Activated T-cell treated with anti-CD3 and anti-CD28 coated beads, Interleukin-2, amount 50 U/mL, for 4 hours (primary cell): ENCODE measurements at regions not wholly inside any gene's neighbourhood (a gene's known extent, or its start where the extent isn't known, plus 50 kb on each side); places are given as distances from the start of the nearest gene placed in this dataset.
"Not testable (repeated sequence)": the region's sequence is repeated elsewhere in the genome, so short reads cannot be mapped to it uniquely, and the experiment has no call there.

Source experiments
- ATAC-seq, 2 donors: fragments of 200-7000 bp; cut with Tn5 transposase; one replicate each; pipeline ENCODE4 v1.10.0; 2021
- DNase-seq: peaks from one replicate; pipeline ENCODE4 v3.0.0-alpha.2; 2020
- H3K27me3 Mint-ChIP-seq: one replicate; pipeline ENCODE4 v1.8.0; 2021; ENCODE audit warnings: low read depth, mixed read lengths
- H3K36me3 Mint-ChIP-seq: one replicate; pipeline ENCODE4 v1.8.0; 2022; ENCODE audit warnings: mixed read lengths; ENCODE audit not compliant: insufficient read depth
- H3K4me1 Mint-ChIP-seq: one replicate; pipeline ENCODE4 v1.8.0; 2021; ENCODE audit warnings: low read depth, mixed read lengths
- H3K4me3 Mint-ChIP-seq: one replicate; pipeline ENCODE4 v1.8.0; 2021; ENCODE audit warnings: mild to moderate bottlenecking, moderate library complexity, mixed read lengths
- H3K9me3 Mint-ChIP-seq: one replicate; pipeline ENCODE4 v1.8.0; 2021; ENCODE audit warnings: mixed read lengths

GRCh38 chr3:166029507-166029906 is 192.3 kb upstream of the BCHE start:
- H3K4me1 Mint-ChIP-seq = no peaks in the 10 kb centered on the region
- ATAC-seq = no peak
- no peaks in the 10 kb centered on the region for H3K27me3 Mint-ChIP-seq
- peaks cover 7% of the 10 kb centered on the region for H3K9me3 Mint-ChIP-seq
- no peaks in the 10 kb centered on the region for H3K36me3 Mint-ChIP-seq
- no peak overlapping the region for H3K4me3 Mint-ChIP-seq
- no peak for DNase-seq

DNA sequence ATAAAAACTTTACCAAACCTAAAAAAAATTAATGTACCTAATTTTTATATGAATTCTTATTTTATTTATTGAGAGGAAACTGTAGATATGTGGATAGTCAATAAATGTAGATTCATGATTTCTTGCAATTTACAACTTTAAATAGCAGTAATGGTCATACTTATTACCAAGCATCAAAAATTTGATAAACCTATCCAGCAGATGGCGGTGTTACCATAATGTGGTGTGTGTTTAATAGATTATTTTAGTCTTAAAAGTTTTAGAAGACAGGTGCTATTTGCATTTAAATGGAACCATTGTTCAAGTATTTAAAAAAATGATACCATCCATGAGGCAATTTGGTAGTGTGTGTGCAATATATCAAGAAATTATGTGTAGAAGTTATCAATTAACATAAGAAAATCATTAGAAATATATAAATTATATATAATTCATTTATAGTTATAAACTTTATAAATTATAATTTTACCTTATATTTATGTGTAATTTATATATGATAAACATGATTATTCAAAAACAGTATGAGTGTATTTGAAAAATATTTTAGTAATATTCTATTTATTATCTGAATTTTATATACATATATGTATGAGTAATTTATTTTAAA is 176.0 kb upstream of the BCHE start:
- Mint-ChIP-seq H3K4me1 (no peaks in the 10 kb centered on the region), H3K36me3 (no peaks in the 10 kb centered on the region), H3K9me3 (peaks cover 15% of the 10 kb centered on the region), H3K4me3 (no peak overlapping the region), H3K27me3 (no peaks in the 10 kb centered on the region)
- DNase-seq (no peak), ATAC-seq (no peak)

- Mint-ChIP-seq H3K36me3 (no peaks in the 10 kb centered on the region), H3K4me3 (no peak overlapping the region), H3K27me3 (no peaks in the 10 kb centered on the region), H3K4me1 (no peaks in the 10 kb centered on the region), H3K9me3 (peaks cover 12% of the 10 kb centered on the region)
- DNase-seq (no peak), ATAC-seq (no peak)
Observed at GRCh38 chr3:166011771-166012170, 174.5 kb upstream of the BCHE start.

- H3K9me3 Mint-ChIP-seq = peaks cover 18% of the 10 kb centered on the region
- H3K4me3 Mint-ChIP-seq = no peak overlapping the region
- no peak for DNase-seq
- H3K4me1 Mint-ChIP-seq = no peaks in the 10 kb centered on the region
- H3K36me3 Mint-ChIP-seq = no peaks in the 10 kb centered on the region
- H3K27me3 Mint-ChIP-seq = no peaks in the 10 kb centered on the region
- no peak for ATAC-seq
Observed at GRCh38 chr3:166005126-166005525, 167.9 kb upstream of the BCHE start.

GRCh38 chr3:165994293-165994692 is 157.1 kb upstream of the BCHE start:
- Mint-ChIP-seq H3K36me3 (no peaks in the 10 kb centered on the region), H3K27me3 (no peaks in the 10 kb centered on the region), H3K4me3 (no peak overlapping the region), H3K4me1 (no peaks in the 10 kb centered on the region), H3K9me3 (no peaks in the 10 kb centered on the region)
- DNase-seq (no peak), ATAC-seq (no peak)

- DNase-seq (no peak), ATAC-seq (no peak)
- H3K9me3 Mint-ChIP-seq = no peaks in the 10 kb centered on the region
- H3K4me1 Mint-ChIP-seq = no peaks in the 10 kb centered on the region
- no peaks in the 10 kb centered on the region for H3K27me3 Mint-ChIP-seq
- H3K36me3 Mint-ChIP-seq = no peaks in the 10 kb centered on the region
- H3K4me3 Mint-ChIP-seq = no peak overlapping the region
Observed at GRCh38 chr3:165984589-165984988, 147.4 kb upstream of the BCHE start.

DNA sequence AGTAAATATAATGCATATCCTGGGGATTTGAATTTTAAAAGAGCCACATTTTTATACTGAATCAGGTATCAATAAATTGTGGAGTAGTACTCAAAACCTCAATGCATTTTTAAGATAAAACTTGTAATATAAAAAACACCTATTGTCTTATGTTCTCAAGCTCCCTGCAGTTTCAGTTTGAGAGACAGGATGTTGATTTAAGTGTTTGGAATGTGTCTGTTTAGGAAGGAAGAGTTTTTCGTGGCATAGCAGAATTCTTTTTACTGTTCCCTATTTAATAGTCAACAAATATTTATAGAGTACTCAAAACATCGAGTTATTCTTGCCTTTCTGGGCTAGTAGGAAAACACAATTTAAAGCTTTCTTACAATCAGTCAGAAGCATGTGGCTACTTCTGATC is 146.1 kb upstream of the BCHE start:
- H3K4me1 Mint-ChIP-seq = no peaks in the 10 kb centered on the region
- DNase-seq = no peak
- no peak overlapping the region for H3K4me3 Mint-ChIP-seq
- no peak for ATAC-seq
- H3K9me3 Mint-ChIP-seq = peaks cover 4% of the 10 kb centered on the region
- H3K27me3 Mint-ChIP-seq = no peaks in the 10 kb centered on the region
- no peaks in the 10 kb centered on the region for H3K36me3 Mint-ChIP-seq

DNA sequence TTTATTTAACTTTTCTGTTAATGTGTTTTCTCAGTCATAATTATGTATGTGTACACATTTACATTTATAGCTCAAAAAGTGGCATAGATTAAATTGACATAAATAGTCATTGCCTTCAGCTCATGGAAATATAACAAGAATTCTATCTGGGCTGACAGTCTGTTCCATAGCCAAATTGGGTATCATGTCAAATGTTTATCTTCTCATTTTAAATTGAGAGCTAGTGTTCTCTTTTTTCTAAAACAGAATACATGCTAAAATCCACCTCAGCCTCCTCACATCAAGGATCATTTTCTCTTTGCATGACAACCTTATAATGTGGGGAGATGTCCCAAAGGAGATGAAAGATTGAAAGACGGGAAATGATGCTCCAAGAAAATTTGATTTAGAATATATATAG is 144.1 kb upstream of the BCHE start:
- Mint-ChIP-seq H3K4me3 (no peak overlapping the region), H3K36me3 (no peaks in the 10 kb centered on the region), H3K27me3 (no peaks in the 10 kb centered on the region), H3K9me3 (peaks cover 7% of the 10 kb centered on the region), H3K4me1 (no peaks in the 10 kb centered on the region)
- DNase-seq (no peak), ATAC-seq (no peak)

- H3K4me1 Mint-ChIP-seq, H3K36me3 Mint-ChIP-seq, H3K9me3 Mint-ChIP-seq, DNase-seq, ATAC-seq, H3K27me3 Mint-ChIP-seq, H3K4me3 Mint-ChIP-seq: not testable (repeated sequence)
Observed at GRCh38 chr3:165960825-165961224, 123.6 kb upstream of the BCHE start.

- Mint-ChIP-seq H3K4me1 (no peaks in the 10 kb centered on the region), H3K36me3 (no peaks in the 10 kb centered on the region)
Observed at GRCh38 chr3:165954171-165954570, 116.9 kb upstream of the BCHE start.

DNA sequence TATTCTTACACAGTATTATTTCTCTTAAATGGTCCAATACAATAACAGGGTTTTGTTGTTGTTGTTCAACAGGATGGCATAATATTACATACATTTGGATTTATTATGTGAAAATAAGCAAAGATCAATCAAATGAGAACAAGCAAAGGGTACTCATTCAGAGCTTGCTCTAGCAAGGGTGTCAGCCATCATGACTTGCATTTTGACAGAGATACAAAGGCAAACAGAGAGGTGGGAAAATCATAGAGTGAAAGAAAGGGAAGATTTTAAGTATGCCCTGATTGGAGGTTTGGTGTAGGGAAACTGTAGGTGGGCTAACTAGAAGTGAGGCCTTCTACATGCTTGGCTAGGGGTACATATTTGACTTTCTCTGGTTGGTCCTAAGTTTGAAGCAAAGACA is 109.1 kb upstream of the BCHE start:
- Mint-ChIP-seq H3K27me3 (no peaks in the 10 kb centered on the region), H3K4me3 (no peak overlapping the region), H3K9me3 (no peaks in the 10 kb centered on the region), H3K4me1 (no peaks in the 10 kb centered on the region), H3K36me3 (no peaks in the 10 kb centered on the region)
- ATAC-seq (no peak), DNase-seq (no peak)

More at GRCh38 chr3:165954171-165954570, 116.9 kb upstream of the BCHE start:
- Mint-ChIP-seq H3K9me3 (peaks cover 10% of the 10 kb centered on the region), H3K27me3 (no peaks in the 10 kb centered on the region), H3K4me3 (no peak overlapping the region)
- DNase-seq (no peak), ATAC-seq (no peak)

DNA sequence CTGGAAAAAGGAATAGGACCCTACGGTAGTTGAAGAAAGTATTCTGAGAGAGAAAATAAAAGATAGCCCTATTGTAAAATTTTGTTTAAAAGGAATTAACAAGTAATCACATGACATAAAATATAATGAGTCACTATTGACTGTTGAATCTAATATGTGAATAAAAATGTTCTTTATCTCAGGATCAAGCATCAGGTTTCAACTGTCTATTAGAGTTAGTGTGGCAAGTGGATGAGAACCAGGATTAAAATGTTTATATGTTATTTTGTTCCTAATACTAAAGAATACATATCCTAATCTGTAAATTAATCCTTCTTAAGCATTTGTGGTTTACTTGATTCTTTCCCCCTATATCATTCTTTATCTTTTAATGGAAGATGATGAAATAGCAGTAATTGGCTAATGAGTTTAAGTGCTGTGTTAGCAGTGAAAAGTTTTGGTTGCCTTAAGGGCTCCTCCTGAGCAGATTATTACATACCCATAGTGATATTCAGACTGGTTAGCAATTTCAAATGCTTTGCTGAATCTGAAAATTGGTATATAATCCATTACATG is 101.8 kb upstream of the BCHE start:
- Mint-ChIP-seq H3K4me1 (no peaks in the 10 kb centered on the region), H3K9me3 (peaks cover 13% of the 10 kb centered on the region), H3K4me3 (no peak overlapping the region), H3K36me3 (no peaks in the 10 kb centered on the region), H3K27me3 (no peaks in the 10 kb centered on the region)
- ATAC-seq = no peak
- DNase-seq = no peak

- H3K4me3 Mint-ChIP-seq, H3K27me3 Mint-ChIP-seq, H3K36me3 Mint-ChIP-seq, H3K4me1 Mint-ChIP-seq, DNase-seq, ATAC-seq: not testable (repeated sequence)
- peaks cover 19% of the 10 kb centered on the region for H3K9me3 Mint-ChIP-seq
Observed at GRCh38 chr3:165936081-165936480, 98.9 kb upstream of the BCHE start.

DNA sequence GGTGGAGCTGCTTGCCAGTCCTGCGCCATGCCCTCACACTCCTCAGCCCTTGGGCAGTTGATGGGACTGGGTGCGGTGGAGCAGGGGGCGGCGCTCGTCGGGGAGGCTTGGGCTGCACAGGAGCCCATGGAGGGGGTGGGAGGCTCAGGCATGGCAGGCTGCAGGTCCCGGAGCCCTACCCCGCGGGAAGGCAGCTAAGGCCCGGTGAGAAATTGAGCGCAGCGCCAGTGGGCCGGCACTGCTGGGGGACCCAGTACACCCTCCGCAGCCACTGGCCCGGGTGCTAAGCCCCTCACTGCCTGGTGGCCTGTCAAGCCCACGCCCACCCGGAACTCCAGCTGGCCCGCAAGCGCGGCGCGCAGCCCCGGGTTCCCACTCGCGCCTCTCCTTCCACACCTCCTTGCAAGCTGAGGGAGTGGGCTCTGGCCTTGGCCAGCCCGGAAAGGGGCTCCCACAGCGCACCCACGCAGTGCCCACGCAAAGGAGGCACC is 87.1 kb upstream of the BCHE start:
- DNase-seq, H3K36me3 Mint-ChIP-seq, H3K4me1 Mint-ChIP-seq, H3K4me3 Mint-ChIP-seq, H3K27me3 Mint-ChIP-seq, H3K9me3 Mint-ChIP-seq, ATAC-seq: not testable (repeated sequence)

DNA sequence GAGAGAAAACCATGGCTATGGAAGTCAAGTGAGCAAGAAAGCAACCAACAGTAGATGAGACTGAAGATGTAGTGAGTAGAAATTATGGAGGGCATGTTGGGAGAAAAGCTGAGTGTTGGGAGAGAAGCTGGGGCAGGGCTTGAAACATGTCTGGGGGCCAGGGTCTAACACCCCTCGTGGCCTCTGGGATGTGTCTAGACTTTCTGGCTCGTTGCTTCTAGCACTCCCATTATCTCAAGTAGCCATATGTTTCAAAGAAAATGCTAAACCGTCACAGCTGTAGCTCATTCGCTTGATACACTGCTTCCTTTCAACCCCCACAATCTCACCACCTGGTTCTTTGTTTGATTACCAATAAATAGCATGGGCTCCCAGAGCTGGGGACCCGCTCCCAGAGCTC is 83.8 kb upstream of the BCHE start:
- no peak for DNase-seq
- H3K4me1 Mint-ChIP-seq = no peaks in the 10 kb centered on the region
- no peak overlapping the region for H3K4me3 Mint-ChIP-seq
- H3K27me3 Mint-ChIP-seq = no peaks in the 10 kb centered on the region
- peaks cover 14% of the 10 kb centered on the region for H3K9me3 Mint-ChIP-seq
- ATAC-seq = no peak
- no peaks in the 10 kb centered on the region for H3K36me3 Mint-ChIP-seq
